ENCODE measurements at regions not wholly inside any gene's neighbourhood (a gene's known extent, or its start where the extent isn't known, plus 50 kb on each side); places are given as distances from the start of the nearest gene placed in this dataset.

GRCh38 chr4:128470492-128471053 is 183.0 kb upstream of the PGRMC2 start:
- Histone ChIP-seq H3K4me1 (no peaks in the 10 kb centered on the region), H3K27me3 (ENCODE audit: low read depth) (no peaks in the 10 kb centered on the region), H3K9me3 (no peaks in the 10 kb centered on the region; the same call in 1 of the 2 replicates), H3K4me3 (no peak overlapping the region), H3K36me3 (replicated peaks) (no peaks in the 10 kb centered on the region)
- in situ Hi-C loops (cut with MboI; ENCODE audit: low sequenced_read_pairs) = no loop called here
- DNase-seq (ENCODE audit: low spot score in 2 of 2) = no peak

- Histone ChIP-seq H3K4me1 (peaks cover 2% of the 10 kb centered on the region), H3K4me3 (no peak overlapping the region), H3K36me3 (replicated peaks) (no peaks in the 10 kb centered on the region), H3K9me3 (no peaks in the 10 kb centered on the region), H3K27me3 (ENCODE audit: low read depth) (no peaks in the 10 kb centered on the region)
- no peak for DNase-seq (ENCODE audit: low spot score in 2 of 2)
- in situ Hi-C loops (cut with MboI; ENCODE audit: low sequenced_read_pairs) = no loop called here
Observed at GRCh38 chr4:128468123-128468989, 180.7 kb upstream of the PGRMC2 start.

- no peaks in the 10 kb centered on the region for H3K27me3 ChIP-seq (ENCODE audit: low read depth)
- no peaks in the 10 kb centered on the region for H3K9me3 ChIP-seq
- in situ Hi-C loops (cut with MboI; ENCODE audit: low sequenced_read_pairs) = no loop called here
- no peaks in the 10 kb centered on the region for H3K36me3 ChIP-seq (replicated peaks)
- no peak overlapping the region for H3K4me3 ChIP-seq
- DNase-seq (ENCODE audit: low spot score in 2 of 2) = no peak
- H3K4me1 ChIP-seq = peaks cover 23% of the 10 kb centered on the region
Observed at GRCh38 chr4:128465523-128465922, 177.9 kb upstream of the PGRMC2 start.

- no peaks in the 10 kb centered on the region for H3K27me3 ChIP-seq (ENCODE audit: low read depth)
- in situ Hi-C loops (cut with MboI; ENCODE audit: low sequenced_read_pairs) = no loop called here
- no peaks in the 10 kb centered on the region for H3K36me3 ChIP-seq (replicated peaks)
- no peaks in the 10 kb centered on the region for H3K9me3 ChIP-seq
- peak; percentile 18 to 51 for DNase-seq (ENCODE audit: low spot score in 2 of 2)
- H3K4me1 ChIP-seq = peaks cover 25% of the 10 kb centered on the region
- H3K4me3 ChIP-seq = no peak overlapping the region
Observed at GRCh38 chr4:128463006-128463405, 175.4 kb upstream of the PGRMC2 start.

- DNase-seq (ENCODE audit: low spot score in 2 of 2) = peak; percentile 61 to 91
- Histone ChIP-seq H3K27me3 (ENCODE audit: low read depth) (no peaks in the 10 kb centered on the region), H3K4me1 (peaks cover 25% of the 10 kb centered on the region), H3K4me3 (no peak overlapping the region; the same call in 1 of the 2 replicates), H3K36me3 (replicated peaks) (no peaks in the 10 kb centered on the region), H3K9me3 (no peaks in the 10 kb centered on the region)
- in situ Hi-C loops (cut with MboI; ENCODE audit: low sequenced_read_pairs) = no loop called here
Observed at GRCh38 chr4:128462103-128462783, 174.6 kb upstream of the PGRMC2 start.

- Histone ChIP-seq H3K27me3 (ENCODE audit: low read depth) (no peaks in the 10 kb centered on the region), H3K4me3 (no peak overlapping the region), H3K9me3 (no peaks in the 10 kb centered on the region), H3K4me1 (peaks cover 25% of the 10 kb centered on the region), H3K36me3 (replicated peaks) (no peaks in the 10 kb centered on the region)
- in situ Hi-C loops (cut with MboI; ENCODE audit: low sequenced_read_pairs) = no loop called here
- DNase-seq (ENCODE audit: low spot score in 2 of 2) = peak; percentile 81 to 99
Observed at GRCh38 chr4:128461291-128462102, 173.9 kb upstream of the PGRMC2 start.

- Histone ChIP-seq H3K4me1 (peaks cover 26% of the 10 kb centered on the region), H3K4me3 (no peak overlapping the region), H3K27me3 (ENCODE audit: low read depth) (no peaks in the 10 kb centered on the region), H3K36me3 (replicated peaks) (no peaks in the 10 kb centered on the region), H3K9me3 (no peaks in the 10 kb centered on the region)
- in situ Hi-C loops (cut with MboI; ENCODE audit: low sequenced_read_pairs) = loop anchor here (10.0 kb wide), 2 partner anchors 105 to 405 kb away; no protein-coding TSS in a partner anchor
- DNase-seq (ENCODE audit: low spot score in 2 of 2) = no peak
Observed at GRCh38 chr4:128459547-128459946, 171.9 kb upstream of the PGRMC2 start.

- H3K9me3 ChIP-seq = no peaks in the 10 kb centered on the region
- no peak for DNase-seq (ENCODE audit: low spot score in 2 of 2)
- H3K27me3 ChIP-seq (ENCODE audit: low read depth) = no peaks in the 10 kb centered on the region
- H3K36me3 ChIP-seq (replicated peaks) = no peaks in the 10 kb centered on the region
- in situ Hi-C loops (cut with MboI; ENCODE audit: low sequenced_read_pairs) = loop anchor here (10.0 kb wide), 2 partner anchors 106 to 406 kb away; no protein-coding TSS in a partner anchor
- peaks cover 31% of the 10 kb centered on the region for H3K4me1 ChIP-seq
- H3K4me3 ChIP-seq = no peak overlapping the region
Observed at GRCh38 chr4:128458816-128459215, 171.2 kb upstream of the PGRMC2 start.

GRCh38 chr4:128457726-128458125 is 170.1 kb upstream of the PGRMC2 start:
- no peaks in the 10 kb centered on the region for H3K36me3 ChIP-seq (replicated peaks)
- H3K9me3 ChIP-seq = no peaks in the 10 kb centered on the region
- in situ Hi-C loops (cut with MboI; ENCODE audit: low sequenced_read_pairs) = loop anchor here (10.0 kb wide), 2 partner anchors 107 to 407 kb away; no protein-coding TSS in a partner anchor
- DNase-seq (ENCODE audit: low spot score in 2 of 2) = no peak
- no peaks in the 10 kb centered on the region for H3K27me3 ChIP-seq (ENCODE audit: low read depth)
- H3K4me1 ChIP-seq = peaks cover 30% of the 10 kb centered on the region
- H3K4me3 ChIP-seq = no peak overlapping the region

- no peak overlapping the region for H3K4me3 ChIP-seq
- in situ Hi-C loops (cut with MboI; ENCODE audit: low sequenced_read_pairs) = loop anchor here (10.0 kb wide), 2 partner anchors 109 to 409 kb away; no protein-coding TSS in a partner anchor
- no peaks in the 10 kb centered on the region for H3K27me3 ChIP-seq (ENCODE audit: low read depth)
- H3K4me1 ChIP-seq = peaks cover 21% of the 10 kb centered on the region
- no peaks in the 10 kb centered on the region for H3K36me3 ChIP-seq (replicated peaks)
- H3K9me3 ChIP-seq = no peaks in the 10 kb centered on the region
- no peak for DNase-seq (ENCODE audit: low spot score in 2 of 2)
Observed at GRCh38 chr4:128456171-128456570, 168.6 kb upstream of the PGRMC2 start.

GRCh38 chr4:128455480-128455879 is 167.9 kb upstream of the PGRMC2 start:
- no peaks in the 10 kb centered on the region for H3K9me3 ChIP-seq
- no peak for DNase-seq (ENCODE audit: low spot score in 2 of 2)
- peaks cover 15% of the 10 kb centered on the region for H3K4me1 ChIP-seq
- in situ Hi-C loops (cut with MboI; ENCODE audit: low sequenced_read_pairs) = loop anchor here (10.0 kb wide), 2 partner anchors 109 to 409 kb away; no protein-coding TSS in a partner anchor
- H3K36me3 ChIP-seq (replicated peaks) = no peaks in the 10 kb centered on the region
- no peaks in the 10 kb centered on the region for H3K27me3 ChIP-seq (ENCODE audit: low read depth)
- H3K4me3 ChIP-seq = no peak overlapping the region

GRCh38 chr4:128454881-128455280 is 167.3 kb upstream of the PGRMC2 start:
- in situ Hi-C loops (cut with MboI; ENCODE audit: low sequenced_read_pairs) = loop anchor here (10.0 kb wide), 2 partner anchors 110 to 410 kb away; no protein-coding TSS in a partner anchor
- Histone ChIP-seq H3K4me3 (no peak overlapping the region), H3K27me3 (ENCODE audit: low read depth) (no peaks in the 10 kb centered on the region), H3K36me3 (replicated peaks) (no peaks in the 10 kb centered on the region), H3K4me1 (peaks cover 14% of the 10 kb centered on the region), H3K9me3 (no peaks in the 10 kb centered on the region)
- DNase-seq (ENCODE audit: low spot score in 2 of 2) = no peak

GRCh38 chr4:128454281-128454871 is 166.8 kb upstream of the PGRMC2 start:
- H3K4me1 ChIP-seq = peaks cover 19% of the 10 kb centered on the region
- H3K27me3 ChIP-seq (ENCODE audit: low read depth) = no peaks in the 10 kb centered on the region
- H3K9me3 ChIP-seq = no peaks in the 10 kb centered on the region
- no peak overlapping the region for H3K4me3 ChIP-seq
- no peaks in the 10 kb centered on the region for H3K36me3 ChIP-seq (replicated peaks)
- in situ Hi-C loops (cut with MboI; ENCODE audit: low sequenced_read_pairs) = loop anchor here (10.0 kb wide), 2 partner anchors 110 to 410 kb away; no protein-coding TSS in a partner anchor
- DNase-seq (ENCODE audit: low spot score in 2 of 2) = peak; percentile 80 to 83
